B cell (primary cell): ENCODE measurements at regions not wholly inside any gene's neighbourhood (a gene's known extent, or its start where the extent isn't known, plus 50 kb on each side); places are given as distances from the start of the nearest gene placed in this dataset.

Experiments
- ATAC-seq: fragments of 200-7000 bp; cut with Tn5 transposase; one replicate; pipeline ENCODE4 v1.10.0; 2021; ENCODE audit warnings: low read depth, mild to moderate bottlenecking, moderate number of reproducible peaks, moderate library complexity
- CTCF ChIA-PET: fragments of 350-600 bp; sonication (Branson Sonifier 250); formaldehyde crosslinking; loops from one replicate; lab custom pipeline; 2021; ENCODE audit warnings: antibody characterized with exemption, inconsistent platforms; lab: Charles Lee
- POLR2A ChIA-PET: fragments of 350-600 bp; sonication (Branson Sonifier 250); formaldehyde crosslinking; loops from one replicate; lab custom pipeline; 2021; ENCODE audit warnings: antibody characterized with exemption; lab: Charles Lee
- DNase-seq: peaks from one replicate; pipeline ENCODE4 v3.0.0; 2013
- H2AFZ ChIP-seq: 2 replicates; pipeline ENCODE4 v1.6.1; 2012; ENCODE audit warnings: mild to moderate bottlenecking, low read depth, low read length; ENCODE audit not compliant: insufficient read depth, poor library complexity, severe bottlenecking
- H3K27ac ChIP-seq, 2 donors: 1 replicate in 1 of 2; 2 replicates in 1 of 2; pipeline ENCODE4 v1.5.1; 2012 to 2013; ENCODE audit warnings: low read length in 2 of 2, mild to moderate bottlenecking in 2 of 2, moderate library complexity in 1 of 2
- H3K27me3 ChIP-seq, 4 experiments: fragments of 200-600 bp in 1 of 4; sonication (generic) in 1 of 4; replicated peaks in 1 of 4; 1 replicate in 2 of 4; 2 replicates in 2 of 4; pipeline versions ENCODE4 v1.6.1 to v1.7.0; 2013 to 2016; ENCODE audit warnings: low read length in 3 of 4, mild to moderate bottlenecking in 2 of 4, mixed read lengths in 1 of 4, moderate library complexity in 1 of 4; ENCODE audit not compliant: insufficient read depth in 4 of 4, control insufficient read depth in 3 of 4; ENCODE audit errors: control extremely low read depth in 1 of 4
- H3K36me3 ChIP-seq, 2 experiments: replicated peaks in 1 of 2; 1 replicate in 1 of 2; 2 replicates in 1 of 2; pipeline versions ENCODE4 v1.6.1 to v1.7.1; 2013; ENCODE audit warnings: low read length in 1 of 2; ENCODE audit not compliant: insufficient read depth in 2 of 2, control insufficient read depth in 1 of 2; ENCODE audit errors: control extremely low read depth in 1 of 2, extremely low read depth in 1 of 2
- H3K4me1 ChIP-seq, 2 donors: fragments of 200-600 bp in 1 of 2; sonication (generic) in 1 of 2; 1 replicate in 1 of 2; 2 replicates in 1 of 2; pipeline versions ENCODE4 v1.5.1 to v1.6.1; 2013 to 2017; ENCODE audit warnings: low read length in 2 of 2; ENCODE audit not compliant: control insufficient read depth in 2 of 2, insufficient read depth in 2 of 2
- H3K4me2 ChIP-seq: replicated peaks from 2 replicates; pipeline ENCODE3; 2012; ENCODE audit warnings: mild to moderate bottlenecking, low read depth, low read length; ENCODE audit not compliant: poor library complexity, severe bottlenecking
- H3K4me3 ChIP-seq, 5 experiments: fragments of 200-600 bp in 1 of 5; sonication (generic) in 1 of 5; 1 replicate in 3 of 5; 2 replicates in 2 of 5; pipeline versions ENCODE4 v1.5.1 to v1.7.0; 2011 to 2016; ENCODE audit warnings: low read length in 4 of 5, mild to moderate bottlenecking in 4 of 5, low read depth in 2 of 5, control low read depth in 1 of 5, moderate library complexity in 1 of 5; ENCODE audit not compliant: insufficient read depth in 1 of 5; ENCODE audit errors: control extremely low read depth in 1 of 5, extremely low read depth in 1 of 5
- H3K79me2 ChIP-seq: fragments of 200-600 bp; sonication (generic); one replicate; pipeline ENCODE4 v1.6.0; 2016; ENCODE audit warnings: low read length; ENCODE audit not compliant: control insufficient read depth, insufficient read depth
- H3K9ac ChIP-seq: fragments of 200-600 bp; sonication (generic); 2 replicates; pipeline ENCODE4 v1.6.1; 2017; ENCODE audit warnings: mild to moderate bottlenecking, low read length, moderate library complexity
- H3K9me3 ChIP-seq, 3 donors: one replicate each; pipeline versions ENCODE4 v1.6.1 to v1.7.1; 2013; ENCODE audit warnings: low read length in 2 of 3; ENCODE audit not compliant: control insufficient read depth in 2 of 3, insufficient read depth in 1 of 3; ENCODE audit errors: control extremely low read depth in 1 of 3
- H4K20me1 ChIP-seq: 2 replicates; pipeline ENCODE4 v1.6.0; 2012; ENCODE audit warnings: mild to moderate bottlenecking, low read length; ENCODE audit not compliant: insufficient read depth, control insufficient read depth, poor library complexity, severe bottlenecking
- H3K27ac Mint-ChIP-seq: one replicate; pipeline ENCODE4 v1.8.0; 2021; ENCODE audit warnings: mixed read lengths
- H3K27me3 Mint-ChIP-seq: one replicate; pipeline ENCODE4 v1.8.0; 2021; ENCODE audit warnings: mixed read lengths
- H3K4me1 Mint-ChIP-seq: one replicate; pipeline ENCODE4 v1.8.0; 2021; ENCODE audit warnings: mixed read lengths
- H3K4me3 Mint-ChIP-seq: one replicate; pipeline ENCODE4 v1.8.0; 2021; ENCODE audit warnings: mixed read lengths
- H3K9me3 Mint-ChIP-seq: one replicate; pipeline ENCODE4 v1.8.0; 2022; ENCODE audit warnings: mixed read lengths; ENCODE audit not compliant: insufficient read depth
- CTCF ChIP-seq: fragments of 200-600 bp; IDR thresholded peaks from one replicate; pipeline ENCODE4 v1.8.0; 2022; ENCODE audit warnings: antibody characterized with exemption, mild to moderate bottlenecking
- EZH2 ChIP-seq: IDR thresholded peaks from 2 replicates; pipeline ENCODE4 v1.6.1; 2012; ENCODE audit warnings: borderline replicate concordance, low read depth, mild to moderate bottlenecking, moderate library complexity, low read length; ENCODE audit not compliant: insufficient read depth, poor library complexity, severe bottlenecking
- WGBS: methylation state at CpG from one replicate; pipeline ENCODE4 v1.1.5; 2013; ENCODE audit warnings: missing lambda C conversion rate; ENCODE audit not compliant: insufficient coverage; 5-methylcytosine and 5-hydroxymethylcytosine counted together
- intact Hi-C: fragments of 100-400 bp; cut with micrococcal nuclease; formaldehyde crosslinking; loops from one replicate; pipeline ENCODE4 v1.10.0; 2022

- no peaks in the 10 kb centered on the region for H4K20me1 ChIP-seq
- H3K4me3 ChIP-seq = no peak overlapping the region
- no peaks in the 10 kb centered on the region for H3K27me3 ChIP-seq
- CTCF ChIA-PET = no interaction called here
- H3K27ac ChIP-seq = no peak overlapping the region
- POLR2A ChIA-PET = no interaction called here
- intact Hi-C loops = no loop called here
- H3K4me2 ChIP-seq = no peak overlapping the region
- no peaks in the 10 kb centered on the region for H3K4me1 Mint-ChIP-seq
- H3K4me1 ChIP-seq = no peaks in the 10 kb centered on the region
- no peak for TF ChIP-seq CTCF
- H3K36me3 ChIP-seq = no peaks in the 10 kb centered on the region
- no peaks in the 10 kb centered on the region for H3K9me3 ChIP-seq
- no peak for ATAC-seq
- no peak overlapping the region for H3K9ac ChIP-seq
- H3K27ac Mint-ChIP-seq = no peak overlapping the region
- no peaks in the 10 kb centered on the region for H3K27me3 Mint-ChIP-seq
- no peaks in the 10 kb centered on the region for H3K9me3 Mint-ChIP-seq
- WGBS = 94% methylated on average over 4 of the region's 4 CpGs
- H3K4me3 Mint-ChIP-seq = no peak overlapping the region
- H3K79me2 ChIP-seq = no peaks in the 10 kb centered on the region
- no peak for DNase-seq
- no peak overlapping the region for H2AFZ ChIP-seq
Measured at GRCh38 chr2:239868556-239869181, 156.5 kb downstream of the NDUFA10 start.

GRCh38 chr2:239866778-239867177 lies 158.4 kb downstream of the NDUFA10 start:
- CTCF ChIA-PET = no interaction called here
- no peaks in the 10 kb centered on the region for H3K9me3 Mint-ChIP-seq
- H3K27ac Mint-ChIP-seq = no peak overlapping the region

More at GRCh38 chr2:239866778-239867177, 158.4 kb downstream of the NDUFA10 start:
- no peak overlapping the region for H3K27ac ChIP-seq
- intact Hi-C loops = no loop called here
- TF ChIP-seq CTCF (no peak), EZH2 (no peak)
- no peak for DNase-seq
- Mint-ChIP-seq H3K4me3 (no peak overlapping the region), H3K4me1 (no peaks in the 10 kb centered on the region), H3K27me3 (no peaks in the 10 kb centered on the region)
- no peaks in the 10 kb centered on the region for H3K36me3 ChIP-seq
- ATAC-seq = no peak
- no peaks in the 10 kb centered on the region for H3K79me2 ChIP-seq
- no peak overlapping the region for H2AFZ ChIP-seq
- H3K4me3 ChIP-seq = no peak overlapping the region
- WGBS = 98% methylated on average over 3 of the region's 3 CpGs
- H3K4me1 ChIP-seq = no peaks in the 10 kb centered on the region
- H3K9me3 ChIP-seq = no peaks in the 10 kb centered on the region
- H4K20me1 ChIP-seq = no peaks in the 10 kb centered on the region
- no peaks in the 10 kb centered on the region for H3K27me3 ChIP-seq
- no peak overlapping the region for H3K4me2 ChIP-seq
- POLR2A ChIA-PET = no interaction called here
- no peak overlapping the region for H3K9ac ChIP-seq
